Mesenchymal stem cell (in vitro differentiated cells and primary cell): ENCODE measurements at regions not wholly inside any gene's neighbourhood (a gene's known extent, or its start where the extent isn't known, plus 50 kb on each side); places are given as distances from the start of the nearest gene placed in this dataset.

Experiments
- DNase-seq: peaks from one replicate; pipeline ENCODE4 v3.0.0-alpha.2; 2013
- H2AFZ ChIP-seq: one replicate; pipeline ENCODE4 v1.6.1; 2013; ENCODE audit warnings: low read depth, mild to moderate bottlenecking, control low read depth, inconsistent platforms, low read length, moderate library complexity
- H2AK5ac ChIP-seq: 2 replicates; pipeline ENCODE4 v1.6.1; 2013; ENCODE audit warnings: low read length, moderate library complexity, mild to moderate bottlenecking, inconsistent platforms; ENCODE audit not compliant: severe bottlenecking
- H2BK120ac ChIP-seq: one replicate; pipeline ENCODE4 v1.6.1; 2013; ENCODE audit warnings: low read depth, mild to moderate bottlenecking, inconsistent platforms, low read length, moderate library complexity
- H2BK12ac ChIP-seq, 2 experiments: one replicate each; pipeline ENCODE4 v1.6.1; 2013; ENCODE audit warnings: inconsistent platforms in 2 of 2, low read length in 2 of 2, mild to moderate bottlenecking in 2 of 2, moderate library complexity in 2 of 2, control low read depth in 1 of 2
- H2BK15ac ChIP-seq: one replicate; pipeline ENCODE4 v1.6.1; 2013; ENCODE audit warnings: mild to moderate bottlenecking, low read depth, inconsistent platforms; ENCODE audit not compliant: poor library complexity, severe bottlenecking
- H2BK5ac ChIP-seq: 2 replicates; pipeline ENCODE4 v1.6.1; 2013; ENCODE audit warnings: low read depth, mild to moderate bottlenecking, low read length, control low read depth, inconsistent platforms; ENCODE audit not compliant: poor library complexity, severe bottlenecking
- H3K14ac ChIP-seq, 2 experiments: one replicate each; pipeline ENCODE4 v1.6.1; 2013; ENCODE audit warnings: inconsistent platforms in 2 of 2, low read length in 2 of 2, control low read depth in 1 of 2, mild to moderate bottlenecking in 1 of 2, moderate library complexity in 1 of 2
- H3K18ac ChIP-seq, 2 experiments: one replicate each; pipeline ENCODE4 v1.6.1; 2013; ENCODE audit warnings: inconsistent platforms in 2 of 2, low read length in 2 of 2, control low read depth in 1 of 2, low read depth in 1 of 2, mild to moderate bottlenecking in 1 of 2
- H3K23ac ChIP-seq, 2 experiments: one replicate each; pipeline ENCODE4 v1.6.1; 2013; ENCODE audit warnings: inconsistent platforms in 2 of 2, low read length in 2 of 2, mild to moderate bottlenecking in 2 of 2, moderate library complexity in 2 of 2, control low read depth in 1 of 2
- H3K27ac ChIP-seq: 2 replicates; pipeline ENCODE4 v1.5.1; 2013; ENCODE audit warnings: mild to moderate bottlenecking, moderate library complexity, low read length, control low read depth, inconsistent platforms; ENCODE audit not compliant: poor library complexity, severe bottlenecking
- H3K27me3 ChIP-seq, 2 experiments: 2 replicates each; pipeline versions ENCODE4 v1.6.1 to v1.7.0; 2013; ENCODE audit warnings: low read length in 2 of 2, mild to moderate bottlenecking in 2 of 2, moderate library complexity in 2 of 2, control low read depth in 1 of 2, inconsistent platforms in 1 of 2; ENCODE audit not compliant: control insufficient read depth in 1 of 2, insufficient read depth in 1 of 2
- H3K36me3 ChIP-seq, 2 experiments: 2 replicates each; pipeline versions ENCODE4 v1.6.1 to v1.7.0; 2013; ENCODE audit warnings: low read length in 2 of 2, control low read depth in 1 of 2, inconsistent platforms in 1 of 2, low read depth in 1 of 2, mild to moderate bottlenecking in 1 of 2; ENCODE audit not compliant: insufficient read depth in 2 of 2, control insufficient read depth in 1 of 2
- H3K4ac ChIP-seq, 2 experiments: one replicate each; pipeline ENCODE4 v1.6.1; 2013; ENCODE audit warnings: inconsistent platforms in 2 of 2, low read length in 2 of 2, mild to moderate bottlenecking in 2 of 2, moderate library complexity in 2 of 2, control low read depth in 1 of 2, low read depth in 1 of 2
- H3K4me1 ChIP-seq: 2 replicates; pipeline ENCODE4 v1.6.1; 2013; ENCODE audit warnings: low read depth, low read length, control low read depth; ENCODE audit not compliant: control insufficient read depth, insufficient read depth
- H3K4me2 ChIP-seq: 2 replicates; pipeline ENCODE4 v1.6.1; 2013; ENCODE audit warnings: low read length, mild to moderate bottlenecking, inconsistent platforms; ENCODE audit not compliant: poor library complexity, severe bottlenecking
- H3K4me3 ChIP-seq, 2 experiments: 2 replicates each; pipeline versions ENCODE4 v1.5.1 to v1.7.0; 2013; ENCODE audit warnings: low read length in 2 of 2, mild to moderate bottlenecking in 2 of 2, control low read depth in 1 of 2, low read depth in 1 of 2; ENCODE audit not compliant: insufficient read depth in 1 of 2
- H3K79me1 ChIP-seq: replicated peaks from 2 replicates; pipeline ENCODE4 v1.6.1; 2013; ENCODE audit warnings: mild to moderate bottlenecking, control low read depth, low read length, inconsistent platforms; ENCODE audit not compliant: poor library complexity, severe bottlenecking
- H3K9ac ChIP-seq: 2 replicates; pipeline ENCODE4 v1.7.0; 2013; ENCODE audit warnings: mild to moderate bottlenecking, low read length, moderate library complexity
- H3K9me3 ChIP-seq: 2 replicates; pipeline ENCODE4 v1.7.0; 2013; ENCODE audit warnings: mild to moderate bottlenecking, low read length; ENCODE audit not compliant: control insufficient read depth
- H4K8ac ChIP-seq: one replicate; pipeline ENCODE4 v1.6.1; 2013; ENCODE audit warnings: inconsistent platforms, mild to moderate bottlenecking, low read length, moderate library complexity
- H4K91ac ChIP-seq: one replicate; pipeline ENCODE4 v1.6.1; 2013; ENCODE audit warnings: mild to moderate bottlenecking, low read length, inconsistent platforms
- WGBS: methylation state at CpG from one replicate; pipeline ENCODE4 v1.1.7; 2013; ENCODE audit warnings: mixed read lengths; 5-methylcytosine and 5-hydroxymethylcytosine counted together

- Histone ChIP-seq H3K27ac (peak overlapping the region; percentile 23), H3K9me3 (peaks cover 11% of the 10 kb centered on the region), H3K4me1 (no peaks in the 10 kb centered on the region), H3K9ac (no peak overlapping the region), H3K18ac (no peak overlapping the region), H4K8ac (no peak overlapping the region), H3K36me3 (no peaks in the 10 kb centered on the region), H3K79me1 (no peaks in the 10 kb centered on the region), H3K14ac (no peak overlapping the region), H3K27me3 (no peaks in the 10 kb centered on the region), H2AFZ (no peak overlapping the region), H3K4ac (no peak overlapping the region), H3K4me2 (no peak overlapping the region), H2AK5ac (no peak overlapping the region), H2BK120ac (no peak overlapping the region), H2BK5ac (no peak overlapping the region), H3K4me3 (no peak overlapping the region), H4K91ac (no peak overlapping the region), H2BK15ac (no peak overlapping the region), H2BK12ac (no peak overlapping the region), H3K23ac (no peak overlapping the region)
- no peak for DNase-seq
- 60% methylated on average over 2 of the region's 2 CpGs for WGBS
Measured at GRCh38 chr1:70719154-70719553, 308.1 kb downstream of the CTH start.

GRCh38 chr1:70720109-70720508, 309.0 kb downstream of the CTH start:
- H3K27me3 ChIP-seq, result no peaks in the 10 kb centered on the region
- H3K14ac ChIP-seq, result no peak overlapping the region
- H3K9me3 ChIP-seq, result peaks cover 20% of the 10 kb centered on the region
- no peak overlapping the region for H3K27ac ChIP-seq
- no peaks in the 10 kb centered on the region for H3K4me1 ChIP-seq
- H3K18ac ChIP-seq, result no peak overlapping the region
- no peaks in the 10 kb centered on the region for H3K79me1 ChIP-seq
- DNase-seq, result no peak
- H3K36me3 ChIP-seq, result no peaks in the 10 kb centered on the region
- no peak overlapping the region for H3K4me3 ChIP-seq
- no peak overlapping the region for H2AK5ac ChIP-seq
- H2BK120ac ChIP-seq, result no peak overlapping the region
- no peak overlapping the region for H3K4ac ChIP-seq
- no peak overlapping the region for H2BK5ac ChIP-seq
- H3K23ac ChIP-seq, result no peak overlapping the region
- H3K4me2 ChIP-seq, result no peak overlapping the region
- H2AFZ ChIP-seq, result no peak overlapping the region
- H2BK15ac ChIP-seq, result no peak overlapping the region
- H2BK12ac ChIP-seq, result no peak overlapping the region
- H4K91ac ChIP-seq, result no peak overlapping the region
- WGBS, result no CpG with 5 or more reads among the region's 1 CpG
- no peak overlapping the region for H4K8ac ChIP-seq
- no peak overlapping the region for H3K9ac ChIP-seq

GRCh38 chr1:70720521-70720920, 309.5 kb downstream of the CTH start:
- H3K36me3 ChIP-seq, result no peaks in the 10 kb centered on the region
- H3K79me1 ChIP-seq, result no peaks in the 10 kb centered on the region
- H4K91ac ChIP-seq, result no peak overlapping the region
- H2AK5ac ChIP-seq, result no peak overlapping the region
- H4K8ac ChIP-seq, result no peak overlapping the region
- H2BK5ac ChIP-seq, result no peak overlapping the region
- H2BK120ac ChIP-seq, result no peak overlapping the region
- H3K9ac ChIP-seq, result no peak overlapping the region
- no peak overlapping the region for H3K14ac ChIP-seq
- no peak overlapping the region for H2AFZ ChIP-seq
- no peak overlapping the region for H3K23ac ChIP-seq
- H3K4me3 ChIP-seq, result no peak overlapping the region
- H2BK12ac ChIP-seq, result no peak overlapping the region
- H3K18ac ChIP-seq, result no peak overlapping the region
- WGBS, result no CpG with 5 or more reads among the region's 1 CpG
- DNase-seq, result no peak
- no peaks in the 10 kb centered on the region for H3K4me1 ChIP-seq
- H3K9me3 ChIP-seq, result peaks cover 24% of the 10 kb centered on the region
- no peak overlapping the region for H2BK15ac ChIP-seq
- no peak overlapping the region for H3K4ac ChIP-seq
- H3K27me3 ChIP-seq, result no peaks in the 10 kb centered on the region
- no peak overlapping the region for H3K27ac ChIP-seq
- no peak overlapping the region for H3K4me2 ChIP-seq

- Histone ChIP-seq H2AFZ (no peak overlapping the region), H3K9me3 (peaks cover 45% of the 10 kb centered on the region), H3K4me2 (no peak overlapping the region), H3K27me3 (no peaks in the 10 kb centered on the region), H2BK15ac (no peak overlapping the region), H3K23ac (no peak overlapping the region), H2BK5ac (no peak overlapping the region), H3K9ac (no peak overlapping the region), H3K14ac (no peak overlapping the region), H2AK5ac (no peak overlapping the region), H3K18ac (no peak overlapping the region), H2BK12ac (no peak overlapping the region), H3K79me1 (no peaks in the 10 kb centered on the region), H2BK120ac (no peak overlapping the region), H4K91ac (no peak overlapping the region), H3K4me3 (no peak overlapping the region), H4K8ac (no peak overlapping the region), H3K27ac (no peak overlapping the region), H3K4me1 (no peaks in the 10 kb centered on the region), H3K36me3 (no peaks in the 10 kb centered on the region), H3K4ac (no peak overlapping the region)
- no peak for DNase-seq
- 65% methylated on average over 6 of the region's 6 CpGs for WGBS
Measured at GRCh38 chr1:70727886-70728489, 316.9 kb downstream of the CTH start.
